CD8-positive, alpha-beta memory T cell (primary cell): ENCODE measurements at regions not wholly inside any gene's neighbourhood (a gene's known extent, or its start where the extent isn't known, plus 50 kb on each side); places are given as distances from the start of the nearest gene placed in this dataset.

Experiments
- CTCF ChIA-PET: fragments of 350-600 bp; sonication (Branson Sonifier 250); formaldehyde crosslinking; loops from one replicate; lab custom pipeline; 2021; ENCODE audit warnings: antibody characterized with exemption; lab: Charles Lee
- POLR2A ChIA-PET: fragments of 350-600 bp; sonication (Branson Sonifier 250); formaldehyde crosslinking; loops from one replicate; lab custom pipeline; 2021; ENCODE audit warnings: antibody characterized with exemption; lab: Charles Lee
- DNase-seq, 5 donors: peaks; one replicate each; pipeline versions ENCODE4 v3.0.0 to v3.0.0-alpha.2; 2020 to 2022; ENCODE audit warnings: mixed read lengths in 1 of 5
- H3K27ac ChIP-seq: one replicate; pipeline ENCODE4 v1.7.0; 2013; ENCODE audit warnings: low read depth, mild to moderate bottlenecking, low read length, moderate library complexity
- H3K27me3 ChIP-seq: 2 replicates; pipeline ENCODE4 v1.7.0; 2013; ENCODE audit warnings: low read length, mild to moderate bottlenecking; ENCODE audit not compliant: insufficient read depth, poor library complexity, severe bottlenecking
- H3K36me3 ChIP-seq: 2 replicates; pipeline ENCODE4 v1.7.0; 2013; ENCODE audit warnings: mild to moderate bottlenecking, low read length, moderate library complexity; ENCODE audit not compliant: insufficient read depth
- H3K4me1 ChIP-seq: 2 replicates; pipeline ENCODE4 v1.7.0; 2013; ENCODE audit warnings: mild to moderate bottlenecking, low read length, moderate library complexity; ENCODE audit not compliant: insufficient read depth
- H3K4me3 ChIP-seq: 2 replicates; pipeline ENCODE4 v1.7.0; 2013; ENCODE audit warnings: mild to moderate bottlenecking, low read length
- H3K9me3 ChIP-seq: 2 replicates; pipeline ENCODE4 v1.7.0; 2013; ENCODE audit warnings: mild to moderate bottlenecking, low read length
- H3K27ac Mint-ChIP-seq, 8 donors: one replicate each; pipeline ENCODE4 v1.8.0; 2020 to 2021; ENCODE audit warnings: mixed read lengths in 8 of 8, mild to moderate bottlenecking in 6 of 8, inconsistent platforms in 3 of 8, moderate library complexity in 3 of 8
- H3K27me3 Mint-ChIP-seq, 2 donors: one replicate each; pipeline ENCODE4 v1.8.0; 2020 to 2021; ENCODE audit warnings: mixed read lengths in 2 of 2, mild to moderate bottlenecking in 1 of 2, moderate library complexity in 1 of 2
- H3K36me3 Mint-ChIP-seq, 3 donors: one replicate each; pipeline ENCODE4 v1.8.0; 2020 to 2021; ENCODE audit warnings: mixed read lengths in 3 of 3, inconsistent platforms in 1 of 3, mild to moderate bottlenecking in 1 of 3
- H3K4me1 Mint-ChIP-seq, 3 donors: one replicate each; pipeline ENCODE4 v1.8.0; 2020 to 2021; ENCODE audit warnings: mixed read lengths in 3 of 3, inconsistent platforms in 1 of 3, mild to moderate bottlenecking in 1 of 3
- H3K4me3 Mint-ChIP-seq, 7 donors: one replicate each; pipeline ENCODE4 v1.8.0; 2020 to 2021; ENCODE audit warnings: mixed read lengths in 7 of 7, mild to moderate bottlenecking in 6 of 7, moderate library complexity in 4 of 7, inconsistent platforms in 2 of 7
- H3K9me3 Mint-ChIP-seq, 5 donors: one replicate each; pipeline ENCODE4 v1.8.0; 2020 to 2022; ENCODE audit warnings: mixed read lengths in 5 of 5, mild to moderate bottlenecking in 3 of 5, moderate library complexity in 2 of 5, inconsistent platforms in 1 of 5

- peaks cover 0 to 5% (median 2%) of the 10 kb centered on the region in 5 donors for H3K9me3 Mint-ChIP-seq
- no peak overlapping the region for H3K4me3 ChIP-seq
- DNase-seq: no peak
- ChIA-PET POLR2A (no interaction called here), CTCF (no interaction called here)
- H3K27ac Mint-ChIP-seq: peak overlapping the region in 1 of 8 donors; percentile 28
- no peak overlapping the region for H3K4me3 Mint-ChIP-seq
- no peak overlapping the region for H3K27ac ChIP-seq
- H3K36me3 ChIP-seq: no peaks in the 10 kb centered on the region
- H3K27me3 Mint-ChIP-seq: no peaks in the 10 kb centered on the region
- no peaks in the 10 kb centered on the region for H3K4me1 ChIP-seq
- no peaks in the 10 kb centered on the region for H3K27me3 ChIP-seq
- H3K4me1 Mint-ChIP-seq: no peaks in the 10 kb centered on the region
- no peaks in the 10 kb centered on the region for H3K36me3 Mint-ChIP-seq
- H3K9me3 ChIP-seq: no peaks in the 10 kb centered on the region
These were observed 978.3 kb downstream of the BCL11A start for GRCh38 chr2:59575191-59575590.

- Mint-ChIP-seq H3K4me3 (no peak overlapping the region), H3K4me1 (no peaks in the 10 kb centered on the region), H3K27ac (no peak overlapping the region)
These were observed 981.2 kb downstream of the BCL11A start for GRCh38 chr2:59572227-59572626.

DNA sequence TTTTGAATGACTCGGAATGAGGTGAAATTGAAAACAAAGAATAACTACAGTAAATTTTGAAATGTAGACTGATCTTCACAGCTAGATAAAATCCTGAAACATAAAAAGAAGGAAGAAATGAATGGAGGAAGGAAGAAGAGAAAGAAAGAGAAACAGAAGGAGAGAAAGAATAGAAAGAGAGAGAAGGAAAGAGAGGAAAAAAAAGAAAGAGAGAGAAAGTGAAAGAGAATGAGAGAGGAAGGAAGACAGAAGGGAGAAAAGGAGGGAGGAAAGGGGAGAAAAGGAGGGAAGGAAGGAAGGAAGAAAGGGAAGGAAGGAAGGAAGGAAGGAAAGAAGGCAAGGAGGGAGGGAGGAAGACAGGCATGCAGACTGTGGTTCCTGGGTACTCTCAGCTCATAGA, 982.6 kb downstream of the BCL11A start:
- H3K4me1 Mint-ChIP-seq: no peaks in the 10 kb centered on the region
- Histone ChIP-seq H3K4me3 (no peak overlapping the region), H3K4me1 (no peaks in the 10 kb centered on the region), H3K27me3 (no peaks in the 10 kb centered on the region), H3K27ac (no peak overlapping the region), H3K9me3 (no peaks in the 10 kb centered on the region), H3K36me3 (no peaks in the 10 kb centered on the region)
- no peak overlapping the region for H3K4me3 Mint-ChIP-seq
- H3K36me3 Mint-ChIP-seq: no peaks in the 10 kb centered on the region
- peaks cover 0 to 6% (median 3%) of the 10 kb centered on the region in 5 donors for H3K9me3 Mint-ChIP-seq
- H3K27ac Mint-ChIP-seq: no peak overlapping the region
- no peak for DNase-seq
- peaks cover 0 to 1% of the 10 kb centered on the region in 2 donors for H3K27me3 Mint-ChIP-seq
- POLR2A ChIA-PET: no interaction called here
- CTCF ChIA-PET: no interaction called here

More at GRCh38 chr2:59572227-59572626, 981.2 kb downstream of the BCL11A start:
- peaks cover 0 to 1% of the 10 kb centered on the region in 2 donors for H3K27me3 Mint-ChIP-seq
- no peaks in the 10 kb centered on the region for H3K4me1 ChIP-seq
- peaks cover 0 to 6% (median 3%) of the 10 kb centered on the region in 5 donors for H3K9me3 Mint-ChIP-seq
- no peaks in the 10 kb centered on the region for H3K36me3 Mint-ChIP-seq
- ChIA-PET CTCF (no interaction called here), POLR2A (no interaction called here)
- H3K27ac ChIP-seq: no peak overlapping the region
- no peaks in the 10 kb centered on the region for H3K36me3 ChIP-seq
- no peaks in the 10 kb centered on the region for H3K27me3 ChIP-seq
- no peak overlapping the region for H3K4me3 ChIP-seq
- no peaks in the 10 kb centered on the region for H3K9me3 ChIP-seq
- DNase-seq: no peak

DNA sequence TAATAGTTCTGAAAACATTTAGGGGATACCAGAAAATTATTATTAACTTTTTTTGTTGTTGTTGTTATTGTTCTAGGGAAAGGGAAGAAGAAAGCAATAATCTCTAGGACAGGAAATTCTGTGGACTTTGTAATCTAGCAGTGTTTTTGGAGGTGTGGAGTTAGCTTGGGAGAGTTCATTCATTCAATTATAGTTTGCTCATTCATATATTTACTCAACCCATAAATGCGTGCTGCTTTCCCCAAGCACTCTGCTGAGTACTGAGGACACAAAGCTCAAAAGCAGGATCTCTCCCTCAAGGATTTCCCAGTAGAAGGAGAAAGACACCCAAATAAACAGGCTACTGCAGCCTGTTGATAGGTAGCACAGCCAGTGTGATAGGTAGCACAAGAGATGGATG, 984.3 kb downstream of the BCL11A start:
- H3K9me3 Mint-ChIP-seq: peaks cover 0 to 6% (median 2%) of the 10 kb centered on the region in 5 donors
- no peak overlapping the region for H3K27ac ChIP-seq
- H3K36me3 ChIP-seq: no peaks in the 10 kb centered on the region
- H3K4me3 ChIP-seq: no peak overlapping the region
- no peaks in the 10 kb centered on the region for H3K9me3 ChIP-seq
- POLR2A ChIA-PET: no interaction called here
- no peaks in the 10 kb centered on the region for H3K36me3 Mint-ChIP-seq
- no peaks in the 10 kb centered on the region for H3K4me1 Mint-ChIP-seq
- H3K27me3 Mint-ChIP-seq: peaks cover 0 to 1% of the 10 kb centered on the region in 2 donors
- CTCF ChIA-PET: no interaction called here
- no peak for DNase-seq
- H3K27me3 ChIP-seq: no peaks in the 10 kb centered on the region
- no peak overlapping the region for H3K27ac Mint-ChIP-seq
- H3K4me3 Mint-ChIP-seq: no peak overlapping the region
- no peaks in the 10 kb centered on the region for H3K4me1 ChIP-seq

DNA sequence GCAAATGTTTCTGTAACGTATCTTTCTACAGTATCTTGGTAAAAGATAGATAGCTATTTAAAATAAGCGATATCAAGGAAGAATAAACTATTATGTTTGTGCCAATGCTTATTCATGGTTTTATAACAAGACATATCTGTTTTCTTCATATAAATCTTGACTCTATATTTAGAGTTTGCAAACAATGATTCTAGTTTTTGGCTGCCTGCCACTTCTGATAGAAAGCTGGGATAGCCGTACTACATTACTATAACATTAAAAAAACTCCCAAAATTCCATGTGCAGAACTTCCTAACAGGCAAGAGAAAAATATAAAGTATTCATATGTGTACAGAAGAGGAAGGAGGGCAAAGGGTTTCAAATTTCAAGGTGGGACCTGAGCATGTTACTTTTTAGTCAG, 985.0 kb downstream of the BCL11A start:
- H3K27me3 Mint-ChIP-seq: peaks cover 0 to 1% of the 10 kb centered on the region in 2 donors
- Histone ChIP-seq H3K4me1 (no peaks in the 10 kb centered on the region), H3K4me3 (no peak overlapping the region), H3K9me3 (no peaks in the 10 kb centered on the region), H3K36me3 (no peaks in the 10 kb centered on the region), H3K27me3 (no peaks in the 10 kb centered on the region), H3K27ac (no peak overlapping the region)
- peaks cover 0 to 6% (median 2%) of the 10 kb centered on the region in 5 donors for H3K9me3 Mint-ChIP-seq
- ChIA-PET POLR2A (no interaction called here), CTCF (no interaction called here)
- H3K27ac Mint-ChIP-seq: no peak overlapping the region
- no peaks in the 10 kb centered on the region for H3K36me3 Mint-ChIP-seq
- no peaks in the 10 kb centered on the region for H3K4me1 Mint-ChIP-seq
- no peak for DNase-seq
- no peak overlapping the region for H3K4me3 Mint-ChIP-seq

DNA sequence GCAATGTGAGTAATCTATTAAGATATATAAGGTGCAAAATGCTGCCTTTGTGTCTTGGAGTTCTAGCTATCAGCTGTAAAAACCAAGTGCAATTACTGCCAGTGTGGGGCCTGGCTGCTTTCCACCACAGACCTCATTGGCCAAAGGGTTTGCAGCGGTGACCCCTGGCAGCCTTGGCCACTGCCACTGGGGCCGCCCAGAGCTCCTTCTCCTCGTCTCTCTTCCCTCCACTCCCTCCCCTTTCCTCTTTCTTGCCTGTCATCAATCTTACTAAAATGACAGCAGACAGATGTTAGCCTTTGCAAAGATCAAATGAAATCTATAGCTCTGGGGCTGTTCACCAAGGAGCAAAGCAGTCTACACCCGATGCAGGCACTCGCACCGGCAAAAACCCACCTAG, 986.3 kb downstream of the BCL11A start:
- ChIA-PET POLR2A (no interaction called here), CTCF (no interaction called here)
- H3K4me1 Mint-ChIP-seq: no peaks in the 10 kb centered on the region
- H3K27me3 Mint-ChIP-seq: peaks cover 0 to 1% of the 10 kb centered on the region in 2 donors
- DNase-seq: no peak
- H3K27ac ChIP-seq: no peak overlapping the region
- no peak overlapping the region for H3K27ac Mint-ChIP-seq
- H3K4me3 Mint-ChIP-seq: no peak overlapping the region
- no peaks in the 10 kb centered on the region for H3K27me3 ChIP-seq
- H3K4me3 ChIP-seq: no peak overlapping the region
- no peaks in the 10 kb centered on the region for H3K9me3 ChIP-seq
- no peaks in the 10 kb centered on the region for H3K36me3 ChIP-seq
- H3K4me1 ChIP-seq: no peaks in the 10 kb centered on the region
- H3K36me3 Mint-ChIP-seq: no peaks in the 10 kb centered on the region
- peaks cover 0 to 6% (median 3%) of the 10 kb centered on the region in 5 donors for H3K9me3 Mint-ChIP-seq

GRCh38 chr2:59566739-59567138, 986.7 kb downstream of the BCL11A start:
- Mint-ChIP-seq H3K9me3 (peaks cover 0 to 6% (median 3%) of the 10 kb centered on the region in 5 donors), H3K36me3 (no peaks in the 10 kb centered on the region), H3K27me3 (peaks cover 0 to 1% of the 10 kb centered on the region in 2 donors), H3K27ac (no peak overlapping the region), H3K4me3 (no peak overlapping the region), H3K4me1 (no peaks in the 10 kb centered on the region)
- H3K4me3 ChIP-seq: no peak overlapping the region
- no peaks in the 10 kb centered on the region for H3K27me3 ChIP-seq
- H3K27ac ChIP-seq: no peak overlapping the region
- no peaks in the 10 kb centered on the region for H3K36me3 ChIP-seq
- ChIA-PET CTCF (no interaction called here), POLR2A (no interaction called here)
- no peak for DNase-seq
- no peaks in the 10 kb centered on the region for H3K9me3 ChIP-seq
- no peaks in the 10 kb centered on the region for H3K4me1 ChIP-seq

- H3K9me3 Mint-ChIP-seq: peaks cover 0 to 9% (median 5%) of the 10 kb centered on the region in 5 donors
- no peak overlapping the region for H3K27ac ChIP-seq
- H3K4me3 ChIP-seq: no peak overlapping the region
- H3K27me3 Mint-ChIP-seq: no peaks in the 10 kb centered on the region
- H3K9me3 ChIP-seq: no peaks in the 10 kb centered on the region
- no peaks in the 10 kb centered on the region for H3K4me1 Mint-ChIP-seq
- CTCF ChIA-PET: no interaction called here
- no peaks in the 10 kb centered on the region for H3K27me3 ChIP-seq
- DNase-seq: no peak
- H3K36me3 Mint-ChIP-seq: no peaks in the 10 kb centered on the region
- no peaks in the 10 kb centered on the region for H3K4me1 ChIP-seq
- H3K27ac Mint-ChIP-seq: peak overlapping the region in 1 of 8 donors; percentile 29
- H3K36me3 ChIP-seq: no peaks in the 10 kb centered on the region
- POLR2A ChIA-PET: no interaction called here
- no peak overlapping the region for H3K4me3 Mint-ChIP-seq
These were observed 992.2 kb downstream of the BCL11A start for GRCh38 chr2:59561281-59561680.

- DNase-seq: no peak
- H3K9me3 ChIP-seq: no peaks in the 10 kb centered on the region
- POLR2A ChIA-PET: no interaction called here
- Mint-ChIP-seq H3K27ac (no peak overlapping the region), H3K4me3 (no peak overlapping the region), H3K27me3 (no peaks in the 10 kb centered on the region), H3K9me3 (peaks cover 0 to 9% (median 7%) of the 10 kb centered on the region in 5 donors), H3K4me1 (no peaks in the 10 kb centered on the region), H3K36me3 (no peaks in the 10 kb centered on the region)
- H3K27me3 ChIP-seq: no peaks in the 10 kb centered on the region
- H3K27ac ChIP-seq: no peak overlapping the region
- no peaks in the 10 kb centered on the region for H3K4me1 ChIP-seq
- H3K4me3 ChIP-seq: no peak overlapping the region
- no peaks in the 10 kb centered on the region for H3K36me3 ChIP-seq
- CTCF ChIA-PET: no interaction called here
These were observed 992.7 kb downstream of the BCL11A start for GRCh38 chr2:59560769-59561168.
